Activated CD8-positive, alpha-beta T cell treated with anti-CD3 and anti-CD28 coated beads for 36 hours (primary cell): ENCODE measurements at regions not wholly inside any gene's neighbourhood (a gene's known extent, or its start where the extent isn't known, plus 50 kb on each side); places are given as distances from the start of the nearest gene placed in this dataset.

Source experiments
- ATAC-seq: fragments of 200-7000 bp; cut with Tn5 transposase; one replicate; pipeline ENCODE4 v1.10.0; 2021; ENCODE audit warnings: mild to moderate bottlenecking, moderate library complexity
- CTCF ChIA-PET: fragments of 350-600 bp; sonication (Branson Sonifier 250); formaldehyde crosslinking; loops from one replicate; lab custom pipeline; 2021; ENCODE audit warnings: antibody characterized with exemption; lab: Charles Lee
- POLR2A ChIA-PET: fragments of 350-600 bp; sonication (Branson Sonifier 250); formaldehyde crosslinking; loops from one replicate; lab custom pipeline; 2021; ENCODE audit warnings: antibody characterized with exemption; lab: Charles Lee
- DNase-seq: peaks from one replicate; pipeline ENCODE4 v3.0.0-alpha.2; 2020
- H3K27ac Mint-ChIP-seq: one replicate; pipeline ENCODE4 v1.8.0; 2021; ENCODE audit warnings: mild to moderate bottlenecking, mixed read lengths
- H3K27me3 Mint-ChIP-seq: one replicate; pipeline ENCODE4 v1.8.0; 2021; ENCODE audit warnings: mixed read lengths
- H3K36me3 Mint-ChIP-seq: one replicate; pipeline ENCODE4 v1.8.0; 2021; ENCODE audit warnings: low read depth, mixed read lengths
- H3K4me1 Mint-ChIP-seq: one replicate; pipeline ENCODE4 v1.8.0; 2021; ENCODE audit warnings: low read depth, mixed read lengths
- H3K4me3 Mint-ChIP-seq: one replicate; pipeline ENCODE4 v1.8.0; 2021; ENCODE audit warnings: mild to moderate bottlenecking, moderate library complexity, mixed read lengths
- H3K9me3 Mint-ChIP-seq: one replicate; pipeline ENCODE4 v1.8.0; 2021; ENCODE audit warnings: mixed read lengths
- intact Hi-C: fragments of 100-400 bp; cut with micrococcal nuclease; formaldehyde crosslinking; loops from one replicate; pipeline ENCODE4 v1.10.0; 2022
- TF ChIP-seq, protein P1 (sequence below): fragments of 200-600 bp; IDR thresholded peaks from one replicate; pipeline ENCODE4 v1.8.0; 2022; ENCODE audit warnings: antibody characterized with exemption, mild to moderate bottlenecking

DNA sequence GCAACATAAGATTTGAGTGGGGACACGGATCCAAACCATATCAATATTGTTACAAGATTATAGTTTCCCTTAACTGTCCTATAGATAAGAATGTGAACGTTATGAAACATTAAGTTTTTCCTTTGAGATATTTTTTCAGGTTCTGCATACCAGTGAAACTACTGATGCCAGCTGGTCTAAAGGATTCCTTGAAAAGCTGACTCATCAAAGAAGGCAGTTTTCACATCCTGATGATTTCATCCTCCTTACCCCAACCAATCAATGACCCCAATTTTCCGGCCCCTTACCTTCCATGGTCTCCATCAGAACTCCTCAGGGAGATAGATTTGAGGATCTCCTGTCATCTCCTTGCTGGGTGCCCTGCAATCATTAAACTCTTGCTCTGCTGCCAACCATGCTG is 64.1 kb upstream of the HS3ST4 start:
- Mint-ChIP-seq H3K9me3 (peaks cover 7% of the 10 kb centered on the region), H3K36me3 (no peaks in the 10 kb centered on the region), H3K4me3 (no peak overlapping the region), H3K27me3 (peaks cover 2% of the 10 kb centered on the region), H3K27ac (no peak overlapping the region), H3K4me1 (no peaks in the 10 kb centered on the region)
- CTCF ChIA-PET = no interaction called here
- DNase-seq = no peak
- TF ChIP-seq, protein P1, sequence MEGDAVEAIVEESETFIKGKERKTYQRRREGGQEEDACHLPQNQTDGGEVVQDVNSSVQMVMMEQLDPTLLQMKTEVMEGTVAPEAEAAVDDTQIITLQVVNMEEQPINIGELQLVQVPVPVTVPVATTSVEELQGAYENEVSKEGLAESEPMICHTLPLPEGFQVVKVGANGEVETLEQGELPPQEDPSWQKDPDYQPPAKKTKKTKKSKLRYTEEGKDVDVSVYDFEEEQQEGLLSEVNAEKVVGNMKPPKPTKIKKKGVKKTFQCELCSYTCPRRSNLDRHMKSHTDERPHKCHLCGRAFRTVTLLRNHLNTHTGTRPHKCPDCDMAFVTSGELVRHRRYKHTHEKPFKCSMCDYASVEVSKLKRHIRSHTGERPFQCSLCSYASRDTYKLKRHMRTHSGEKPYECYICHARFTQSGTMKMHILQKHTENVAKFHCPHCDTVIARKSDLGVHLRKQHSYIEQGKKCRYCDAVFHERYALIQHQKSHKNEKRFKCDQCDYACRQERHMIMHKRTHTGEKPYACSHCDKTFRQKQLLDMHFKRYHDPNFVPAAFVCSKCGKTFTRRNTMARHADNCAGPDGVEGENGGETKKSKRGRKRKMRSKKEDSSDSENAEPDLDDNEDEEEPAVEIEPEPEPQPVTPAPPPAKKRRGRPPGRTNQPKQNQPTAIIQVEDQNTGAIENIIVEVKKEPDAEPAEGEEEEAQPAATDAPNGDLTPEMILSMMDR = no peak
- POLR2A ChIA-PET = no interaction called here
- no peak for ATAC-seq
- intact Hi-C loops = no loop called here

DNA sequence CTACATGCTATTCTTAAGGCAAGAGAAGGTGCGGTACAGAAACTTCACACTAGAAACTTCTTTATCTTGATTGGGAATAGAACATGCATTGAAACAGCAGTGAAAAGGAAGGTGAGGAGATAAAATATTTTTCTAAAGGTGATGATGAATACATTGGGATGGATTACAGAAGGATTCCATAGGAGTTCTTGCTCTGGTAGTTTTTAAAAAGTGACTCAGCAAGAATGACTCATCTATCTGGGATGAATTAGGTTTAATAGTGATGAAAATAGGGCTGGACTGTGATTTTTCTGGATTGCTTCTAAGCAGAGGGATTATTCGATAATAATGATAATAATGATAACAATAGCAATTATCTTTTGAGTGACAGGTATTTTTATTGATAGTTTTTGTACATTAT is 65.6 kb upstream of the HS3ST4 start:
- TF ChIP-seq, protein P1 = no peak
- H3K27me3 Mint-ChIP-seq = peaks cover 5% of the 10 kb centered on the region
- H3K4me1 Mint-ChIP-seq = no peaks in the 10 kb centered on the region
- POLR2A ChIA-PET = no interaction called here
- no peak overlapping the region for H3K4me3 Mint-ChIP-seq
- no peak for DNase-seq
- no peaks in the 10 kb centered on the region for H3K36me3 Mint-ChIP-seq
- no peak for ATAC-seq
- CTCF ChIA-PET = no interaction called here
- H3K27ac Mint-ChIP-seq = no peak overlapping the region
- H3K9me3 Mint-ChIP-seq = peaks cover 7% of the 10 kb centered on the region
- intact Hi-C loops = no loop called here

DNA sequence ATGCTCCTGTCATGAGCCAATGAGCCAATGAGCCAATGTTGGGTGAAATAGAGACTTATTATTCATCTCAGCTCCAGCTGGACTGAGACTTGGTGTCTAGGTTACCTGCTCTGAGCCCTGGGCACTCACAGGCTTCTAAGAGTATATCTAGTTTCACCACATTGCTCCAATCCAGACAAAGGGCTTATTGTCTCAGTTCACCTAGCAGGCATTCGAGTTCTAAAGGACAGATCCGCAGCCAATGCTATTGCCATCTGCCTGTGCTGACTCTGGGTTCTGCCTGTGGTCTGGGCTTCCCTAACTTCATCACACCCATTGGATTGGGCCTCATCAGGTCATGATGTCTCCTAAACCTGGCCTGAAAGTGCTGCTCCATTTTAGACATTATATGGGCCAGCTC is 66.1 kb upstream of the HS3ST4 start:
- Mint-ChIP-seq H3K36me3 (no peaks in the 10 kb centered on the region), H3K4me1 (no peaks in the 10 kb centered on the region), H3K27me3 (peaks cover 4% of the 10 kb centered on the region), H3K27ac (no peak overlapping the region), H3K9me3 (peaks cover 7% of the 10 kb centered on the region), H3K4me3 (no peak overlapping the region)
- DNase-seq (no peak), ATAC-seq (no peak)
- TF ChIP-seq, protein P1 = no peak
- intact Hi-C loops = no loop called here
- CTCF ChIA-PET = no interaction called here
- POLR2A ChIA-PET = no interaction called here

DNA sequence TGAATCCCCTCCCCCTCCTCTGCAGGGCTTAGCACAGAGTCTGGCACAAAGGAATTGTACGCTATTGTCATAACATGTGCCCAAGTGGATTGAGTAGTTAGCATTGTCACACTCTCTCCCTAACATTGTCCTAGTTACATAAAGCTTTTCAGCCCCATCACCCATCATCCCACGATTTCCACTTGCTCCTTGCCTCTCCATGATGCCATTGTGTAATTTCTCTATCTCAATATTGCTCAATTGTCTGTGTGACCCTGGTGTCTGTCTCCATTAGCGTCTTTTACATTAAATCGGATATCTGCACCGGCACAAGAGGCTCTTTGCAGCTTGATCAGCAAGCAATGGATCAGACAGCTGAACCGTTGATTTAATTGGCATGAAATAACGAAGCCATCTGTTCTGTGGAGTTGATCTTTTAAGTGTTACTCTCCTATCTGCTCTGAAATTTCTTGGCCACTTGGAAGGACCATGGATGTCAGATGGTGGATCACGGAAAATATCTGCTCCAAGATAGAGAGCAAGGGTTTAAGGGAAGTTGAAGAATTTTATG is 77.0 kb upstream of the HS3ST4 start:
- intact Hi-C loops = no loop called here
- ATAC-seq (no peak), DNase-seq (no peak)
- H3K27me3 Mint-ChIP-seq = peaks cover 2% of the 10 kb centered on the region
- H3K9me3 Mint-ChIP-seq = no peaks in the 10 kb centered on the region
- H3K27ac Mint-ChIP-seq = no peak overlapping the region
- ChIA-PET POLR2A (no interaction called here), CTCF (no interaction called here)
- no peak overlapping the region for H3K4me3 Mint-ChIP-seq
- no peaks in the 10 kb centered on the region for H3K4me1 Mint-ChIP-seq
- H3K36me3 Mint-ChIP-seq = no peaks in the 10 kb centered on the region
- TF ChIP-seq, protein P1 = no peak

DNA sequence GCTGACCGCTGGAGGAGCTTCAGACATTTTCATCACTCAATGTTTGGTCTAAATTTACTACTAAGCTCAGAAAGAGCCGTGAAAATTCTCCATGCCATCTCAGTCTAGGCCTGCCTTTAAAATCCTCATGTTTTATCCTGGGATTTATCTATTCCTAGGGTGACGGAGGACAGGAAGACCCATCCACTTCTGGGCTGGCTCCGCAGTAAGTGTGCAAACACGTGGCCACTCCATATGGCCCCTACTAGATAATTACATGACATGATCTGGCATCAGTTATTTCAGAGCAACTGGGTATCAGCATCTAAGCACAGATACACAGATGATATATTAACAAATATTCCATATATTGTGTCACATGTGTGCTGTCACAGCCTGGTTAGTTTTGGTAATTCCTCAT is 77.8 kb upstream of the HS3ST4 start:
- TF ChIP-seq, protein P1 = no peak
- CTCF ChIA-PET = no interaction called here
- Mint-ChIP-seq H3K4me1 (no peaks in the 10 kb centered on the region), H3K36me3 (no peaks in the 10 kb centered on the region), H3K4me3 (no peak overlapping the region), H3K27ac (no peak overlapping the region), H3K9me3 (no peaks in the 10 kb centered on the region), H3K27me3 (peaks cover 2% of the 10 kb centered on the region)
- intact Hi-C loops = no loop called here
- POLR2A ChIA-PET = no interaction called here
- no peak for DNase-seq
- ATAC-seq = no peak
